ENCODE measurements at regions not wholly inside any gene's neighbourhood (a gene's known extent, or its start where the extent isn't known, plus 50 kb on each side); places are given as distances from the start of the nearest gene placed in this dataset.

GRCh38 chr11:105321696-105322095 is 182.1 kb upstream of the CARD18 start:
- TF ChIP-seq POLR2AphosphoS5 (IDR thresholded peaks at IDR 0.05; ENCODE audit: low read depth, low read length) (no peak), CTCF (IDR thresholded peaks at IDR 0.05) (no peak), SIN3A (IDR thresholded peaks at IDR 0.05; ENCODE audit: borderline replicate concordance, insufficient read depth, low read depth, low read length) (no peak)
- TF ChIP-seq, protein P1, sequence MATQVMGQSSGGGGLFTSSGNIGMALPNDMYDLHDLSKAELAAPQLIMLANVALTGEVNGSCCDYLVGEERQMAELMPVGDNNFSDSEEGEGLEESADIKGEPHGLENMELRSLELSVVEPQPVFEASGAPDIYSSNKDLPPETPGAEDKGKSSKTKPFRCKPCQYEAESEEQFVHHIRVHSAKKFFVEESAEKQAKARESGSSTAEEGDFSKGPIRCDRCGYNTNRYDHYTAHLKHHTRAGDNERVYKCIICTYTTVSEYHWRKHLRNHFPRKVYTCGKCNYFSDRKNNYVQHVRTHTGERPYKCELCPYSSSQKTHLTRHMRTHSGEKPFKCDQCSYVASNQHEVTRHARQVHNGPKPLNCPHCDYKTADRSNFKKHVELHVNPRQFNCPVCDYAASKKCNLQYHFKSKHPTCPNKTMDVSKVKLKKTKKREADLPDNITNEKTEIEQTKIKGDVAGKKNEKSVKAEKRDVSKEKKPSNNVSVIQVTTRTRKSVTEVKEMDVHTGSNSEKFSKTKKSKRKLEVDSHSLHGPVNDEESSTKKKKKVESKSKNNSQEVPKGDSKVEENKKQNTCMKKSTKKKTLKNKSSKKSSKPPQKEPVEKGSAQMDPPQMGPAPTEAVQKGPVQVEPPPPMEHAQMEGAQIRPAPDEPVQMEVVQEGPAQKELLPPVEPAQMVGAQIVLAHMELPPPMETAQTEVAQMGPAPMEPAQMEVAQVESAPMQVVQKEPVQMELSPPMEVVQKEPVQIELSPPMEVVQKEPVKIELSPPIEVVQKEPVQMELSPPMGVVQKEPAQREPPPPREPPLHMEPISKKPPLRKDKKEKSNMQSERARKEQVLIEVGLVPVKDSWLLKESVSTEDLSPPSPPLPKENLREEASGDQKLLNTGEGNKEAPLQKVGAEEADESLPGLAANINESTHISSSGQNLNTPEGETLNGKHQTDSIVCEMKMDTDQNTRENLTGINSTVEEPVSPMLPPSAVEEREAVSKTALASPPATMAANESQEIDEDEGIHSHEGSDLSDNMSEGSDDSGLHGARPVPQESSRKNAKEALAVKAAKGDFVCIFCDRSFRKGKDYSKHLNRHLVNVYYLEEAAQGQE (IDR thresholded peaks at IDR 0.05; ENCODE audit: insufficient read depth in 1 of 2, low read depth in 2 of 2, low read length in 1 of 2): no peak
